ENCODE measurements at regions not wholly inside any gene's neighbourhood (a gene's known extent, or its start where the extent isn't known, plus 50 kb on each side); places are given as distances from the start of the nearest gene placed in this dataset.

GRCh38 chr12:5194306-5194705, 150.6 kb downstream of the KCNA5 start:
- H3K36me3 ChIP-seq (replicated peaks; ENCODE audit: insufficient read depth, low read depth): no peaks in the 10 kb centered on the region
- H3K27ac ChIP-seq: no peak overlapping the region
- 45% methylated on average over 2 of the region's 2 CpGs for WGBS (ENCODE audit: low lambda C conversion rate, missing lambda C conversion rate)
- H3K9me2 ChIP-seq (replicated peaks; ENCODE audit: insufficient read depth): no peaks in the 10 kb centered on the region
- no peaks in the 10 kb centered on the region for H3K79me2 ChIP-seq
- H2AFZ ChIP-seq: no peak overlapping the region
- H3K4me2 ChIP-seq: no peak overlapping the region
- TF ChIP-seq CTCF (IDR thresholded peaks at IDR 0.05; ENCODE audit: poor library complexity) (no peak), EZH2 (IDR thresholded peaks at IDR 0.05; ENCODE audit: borderline replicate concordance) (no peak), EZH2phosphoT487 (IDR thresholded peaks at IDR 0.05; ENCODE audit: low read depth, severe bottlenecking, unreplicated experiment) (no peak)
- DNase-seq (ENCODE audit: low spot score): no peak
- H3K9me3 ChIP-seq (ENCODE audit: low read depth): no peaks in the 10 kb centered on the region
- no peaks in the 10 kb centered on the region for H3K4me1 ChIP-seq (ENCODE audit: insufficient read depth)
- H4K20me1 ChIP-seq (ENCODE audit: insufficient read depth, poor library complexity, severe bottlenecking): no peaks in the 10 kb centered on the region
- peaks cover 3% of the 10 kb centered on the region for H3K27me3 ChIP-seq
- H3K4me3 ChIP-seq: no peak overlapping the region

GRCh38 chr12:5195244-5195643, 151.6 kb downstream of the KCNA5 start:
- WGBS (ENCODE audit: low lambda C conversion rate, missing lambda C conversion rate): 96% methylated on average over 1 of the region's 1 CpG
- TF ChIP-seq EZH2 (IDR thresholded peaks at IDR 0.05; ENCODE audit: borderline replicate concordance) (no peak), CTCF (IDR thresholded peaks at IDR 0.05; ENCODE audit: poor library complexity) (no peak), EZH2phosphoT487 (IDR thresholded peaks at IDR 0.05; ENCODE audit: low read depth, severe bottlenecking, unreplicated experiment) (no peak)
- Histone ChIP-seq H3K4me1 (ENCODE audit: insufficient read depth) (no peaks in the 10 kb centered on the region), H3K9me2 (replicated peaks; ENCODE audit: insufficient read depth) (no peaks in the 10 kb centered on the region), H3K9me3 (ENCODE audit: low read depth) (no peaks in the 10 kb centered on the region), H3K36me3 (replicated peaks; ENCODE audit: insufficient read depth, low read depth) (no peaks in the 10 kb centered on the region), H3K4me2 (no peak overlapping the region), H3K79me2 (no peaks in the 10 kb centered on the region), H3K27ac (no peak overlapping the region), H3K4me3 (no peak overlapping the region), H3K27me3 (peaks cover 3% of the 10 kb centered on the region), H2AFZ (no peak overlapping the region), H4K20me1 (ENCODE audit: insufficient read depth, poor library complexity, severe bottlenecking) (no peaks in the 10 kb centered on the region)
- DNase-seq (ENCODE audit: low spot score): no peak

- Histone ChIP-seq H3K27me3 (peaks cover 3% of the 10 kb centered on the region), H3K4me3 (no peak overlapping the region), H3K4me2 (no peak overlapping the region), H3K27ac (no peak overlapping the region), H3K9me2 (replicated peaks; ENCODE audit: insufficient read depth) (no peaks in the 10 kb centered on the region), H3K79me2 (no peaks in the 10 kb centered on the region), H2AFZ (no peak overlapping the region), H4K20me1 (ENCODE audit: insufficient read depth, poor library complexity, severe bottlenecking) (no peaks in the 10 kb centered on the region), H3K36me3 (replicated peaks; ENCODE audit: insufficient read depth, low read depth) (no peaks in the 10 kb centered on the region), H3K4me1 (ENCODE audit: insufficient read depth) (no peaks in the 10 kb centered on the region), H3K9me3 (ENCODE audit: low read depth) (no peaks in the 10 kb centered on the region)
- DNase-seq (ENCODE audit: low spot score): no peak
- TF ChIP-seq EZH2 (IDR thresholded peaks at IDR 0.05; ENCODE audit: borderline replicate concordance): no peak
- no peak for TF ChIP-seq CTCF (IDR thresholded peaks at IDR 0.05; ENCODE audit: poor library complexity)
- no peak for TF ChIP-seq EZH2phosphoT487 (IDR thresholded peaks at IDR 0.05; ENCODE audit: low read depth, severe bottlenecking, unreplicated experiment)
- 90% methylated on average over 3 of the region's 3 CpGs for WGBS (ENCODE audit: low lambda C conversion rate, missing lambda C conversion rate)
Observed at GRCh38 chr12:5195691-5196090, 152.0 kb downstream of the KCNA5 start.

GRCh38 chr12:5197131-5197530, 153.5 kb downstream of the KCNA5 start:
- H3K9me3 ChIP-seq (ENCODE audit: low read depth): no peaks in the 10 kb centered on the region
- no peak overlapping the region for H3K27ac ChIP-seq
- no peak for DNase-seq (ENCODE audit: low spot score)
- no peaks in the 10 kb centered on the region for H3K79me2 ChIP-seq
- no peaks in the 10 kb centered on the region for H4K20me1 ChIP-seq (ENCODE audit: insufficient read depth, poor library complexity, severe bottlenecking)
- peaks cover 3% of the 10 kb centered on the region for H3K27me3 ChIP-seq
- TF ChIP-seq CTCF (IDR thresholded peaks at IDR 0.05; ENCODE audit: poor library complexity) (no peak), EZH2 (IDR thresholded peaks at IDR 0.05; ENCODE audit: borderline replicate concordance) (no peak), EZH2phosphoT487 (IDR thresholded peaks at IDR 0.05; ENCODE audit: low read depth, severe bottlenecking, unreplicated experiment) (no peak)
- H2AFZ ChIP-seq: no peak overlapping the region
- H3K36me3 ChIP-seq (replicated peaks; ENCODE audit: insufficient read depth, low read depth): no peaks in the 10 kb centered on the region
- WGBS (ENCODE audit: low lambda C conversion rate, missing lambda C conversion rate): 61% methylated on average over 1 of the region's 1 CpG
- H3K4me3 ChIP-seq: no peak overlapping the region
- no peaks in the 10 kb centered on the region for H3K9me2 ChIP-seq (replicated peaks; ENCODE audit: insufficient read depth)
- no peak overlapping the region for H3K4me2 ChIP-seq
- H3K4me1 ChIP-seq (ENCODE audit: insufficient read depth): peaks cover 6% of the 10 kb centered on the region
